HG02870 (cell line): ENCODE measurements at regions not wholly inside any gene's neighbourhood (a gene's known extent, or its start where the extent isn't known, plus 50 kb on each side); places are given as distances from the start of the nearest gene placed in this dataset.
A peak's percentile ranks its signal among the peaks of the same experiment; 100 is the strongest.

ENCODE experiments used
- ATAC-seq: cut with Tn5 transposase; IDR thresholded peaks from one replicate; pipeline ENCODE4 v1.9.1; 2021; ENCODE audit warnings: mild to moderate bottlenecking, moderate library complexity; ENCODE audit not compliant: unreplicated experiment

- ATAC-seq: peak; percentile 92
Observed at GRCh38 chr12:47312808-47313426, 233.2 kb upstream of the AMIGO2 start.

- no peak for ATAC-seq
Observed at GRCh38 chr12:47312147-47312546, 232.4 kb upstream of the AMIGO2 start.

GRCh38 chr12:47311568-47311967, 231.8 kb upstream of the AMIGO2 start:
- ATAC-seq: no peak

GRCh38 chr12:47311010-47311409, 231.3 kb upstream of the AMIGO2 start:
- no peak for ATAC-seq

- ATAC-seq: no peak
Observed at GRCh38 chr12:47308672-47309071, 228.9 kb upstream of the AMIGO2 start.

- ATAC-seq: peak; percentile 77
Observed at GRCh38 chr12:47307680-47308399, 228.1 kb upstream of the AMIGO2 start.

- ATAC-seq: peak; percentile 26
Observed at GRCh38 chr12:47306773-47307679, 227.3 kb upstream of the AMIGO2 start.

GRCh38 chr12:47306130-47306529, 226.4 kb upstream of the AMIGO2 start:
- ATAC-seq: no peak

- ATAC-seq: no peak
Observed at GRCh38 chr12:47305464-47305863, 225.7 kb upstream of the AMIGO2 start.

GRCh38 chr12:47303995-47304560, 224.3 kb upstream of the AMIGO2 start:
- no peak for ATAC-seq

GRCh38 chr12:47303207-47303606, 223.4 kb upstream of the AMIGO2 start:
- ATAC-seq: no peak

GRCh38 chr12:47302111-47302671, 222.4 kb upstream of the AMIGO2 start:
- peak; percentile 83 for ATAC-seq

- no peak for ATAC-seq
Observed at GRCh38 chr12:47299586-47299985, 219.8 kb upstream of the AMIGO2 start.

GRCh38 chr12:47297993-47298392, 218.2 kb upstream of the AMIGO2 start:
- no peak for ATAC-seq

- no peak for ATAC-seq
Observed at GRCh38 chr12:47296828-47297227, 217.1 kb upstream of the AMIGO2 start.

GRCh38 chr12:47293406-47293805, 213.6 kb upstream of the AMIGO2 start:
- no peak for ATAC-seq

- ATAC-seq: no peak
Observed at GRCh38 chr12:47286676-47287075, 206.9 kb upstream of the AMIGO2 start.
